ENCODE measurements at regions not wholly inside any gene's neighbourhood (a gene's known extent, or its start where the extent isn't known, plus 50 kb on each side); places are given as distances from the start of the nearest gene placed in this dataset.

DNA sequence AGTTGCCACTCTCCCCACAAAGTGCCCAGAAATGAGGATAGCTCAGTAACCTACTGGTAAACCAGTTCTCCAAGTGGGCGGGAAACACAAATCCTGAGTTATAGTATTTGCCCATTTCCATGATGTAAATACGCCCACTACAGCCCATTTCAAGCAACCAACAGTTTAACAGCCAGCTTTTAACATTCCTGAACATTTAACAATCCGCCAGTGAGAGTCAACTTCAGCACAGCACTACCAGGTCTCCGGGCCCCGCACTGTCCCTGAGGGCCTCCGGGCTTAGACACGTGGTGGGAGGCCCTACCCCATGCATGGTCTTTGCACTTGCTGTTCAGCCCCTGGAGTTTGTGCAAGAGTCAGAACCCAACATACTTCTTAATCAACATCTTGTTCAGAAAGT lies 132.0 kb upstream of the CTTNBP2NL start:
- no peak for DNase-seq (ENCODE audit: low read depth in 2 of 2)

DNA sequence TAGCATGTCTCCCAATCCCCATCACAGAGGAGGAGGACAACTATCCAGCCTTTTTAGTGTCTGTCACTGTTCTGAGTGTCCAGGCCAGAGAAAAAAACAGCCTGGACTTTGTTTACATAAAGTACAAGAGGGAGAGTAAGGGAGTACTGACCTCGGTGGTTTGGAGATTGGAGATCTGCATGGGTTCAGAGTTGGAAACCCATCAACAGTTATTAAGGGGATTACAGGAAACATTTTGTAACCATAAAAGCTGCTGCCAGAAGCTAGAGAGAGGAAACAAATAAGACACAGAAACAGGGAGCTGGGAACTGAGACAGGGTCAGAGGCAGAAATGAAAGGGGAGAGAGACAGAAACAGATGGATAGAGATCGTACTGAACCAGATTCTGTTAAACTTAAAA lies 131.5 kb upstream of the CTTNBP2NL start:
- no peak for DNase-seq (ENCODE audit: low read depth in 2 of 2)

DNA sequence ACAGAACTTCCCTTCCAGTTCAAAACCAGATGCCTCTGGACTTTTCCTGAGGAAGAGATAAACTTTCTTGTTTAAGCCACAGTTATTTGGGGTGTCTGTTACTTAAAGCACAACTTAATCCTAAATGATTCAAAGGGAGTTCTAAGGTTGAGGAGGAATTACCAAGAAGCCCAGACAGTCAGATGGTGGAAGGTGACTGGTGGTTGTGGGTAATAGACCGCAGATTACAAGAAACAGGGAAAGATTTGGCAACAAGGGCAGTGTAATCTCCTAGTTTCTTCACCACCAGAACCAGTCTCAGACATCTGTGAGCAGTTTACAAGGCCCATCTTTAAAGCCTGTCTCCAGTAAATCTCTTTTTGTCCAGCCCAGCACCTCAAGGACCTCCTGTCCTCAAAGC lies 130.1 kb upstream of the CTTNBP2NL start:
- DNase-seq (ENCODE audit: low read depth in 2 of 2) = no peak

DNA sequence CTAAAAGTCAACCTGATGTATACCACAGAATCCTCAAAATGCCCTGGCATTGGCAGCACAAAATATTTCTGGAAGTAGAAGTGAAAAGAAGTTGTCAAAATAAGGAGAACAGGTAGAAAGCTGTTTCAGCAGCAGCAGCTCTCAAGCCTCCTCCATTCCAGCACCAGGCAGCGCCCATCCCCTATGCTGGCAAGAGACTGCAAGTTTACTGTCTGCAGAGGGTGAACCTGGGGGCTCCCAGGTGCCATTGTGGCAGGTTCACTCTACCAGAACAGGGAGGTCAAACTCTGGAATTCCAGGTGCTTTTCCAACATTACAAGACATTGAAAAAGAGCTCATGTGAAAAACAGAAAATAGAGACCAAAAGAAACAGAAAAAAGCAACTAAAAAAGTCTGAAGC lies 128.8 kb upstream of the CTTNBP2NL start:
- no peak for DNase-seq (ENCODE audit: low read depth in 2 of 2)

DNA sequence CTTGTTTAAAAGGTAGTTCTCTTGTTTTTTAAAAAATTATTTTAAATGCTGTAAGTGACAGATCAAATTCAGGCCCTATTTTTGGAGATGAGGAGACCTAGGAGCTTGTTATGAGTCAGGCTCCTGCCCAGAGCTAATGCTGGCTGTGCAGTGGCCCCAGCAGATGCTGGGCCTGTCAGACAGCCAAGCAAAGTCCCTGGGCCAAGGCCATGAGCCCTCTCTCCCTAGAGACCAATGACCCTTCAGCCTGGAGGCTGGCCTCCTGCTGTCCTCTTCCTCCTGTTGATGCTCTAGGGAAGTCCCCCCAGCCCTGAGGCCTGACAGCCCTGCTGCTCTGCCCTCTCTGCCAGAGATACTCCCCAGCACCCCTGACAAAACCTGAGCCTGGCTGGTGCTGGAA lies 128.1 kb upstream of the CTTNBP2NL start:
- DNase-seq (ENCODE audit: low read depth in 2 of 2) = no peak

DNA sequence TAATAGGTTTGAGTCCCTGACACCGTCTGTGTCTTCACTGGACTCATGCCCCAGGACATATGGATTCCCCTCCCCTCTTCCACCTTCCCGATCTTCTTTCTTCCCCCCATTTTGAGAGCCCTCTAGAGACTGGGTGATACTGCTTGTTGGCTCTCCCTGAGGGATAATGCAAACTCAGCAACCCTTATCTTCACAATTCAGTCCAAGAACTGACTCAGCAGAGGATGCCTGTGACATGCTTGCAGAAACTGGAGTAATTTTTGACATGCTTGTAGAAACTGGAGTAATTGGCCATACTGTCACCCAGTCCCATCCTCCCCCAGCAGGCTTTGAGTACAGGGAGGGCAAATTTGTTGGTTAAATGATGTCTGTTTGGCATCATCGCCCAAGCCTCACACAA lies 127.6 kb upstream of the CTTNBP2NL start:
- DNase-seq (ENCODE audit: low read depth in 2 of 2) = no peak

DNA sequence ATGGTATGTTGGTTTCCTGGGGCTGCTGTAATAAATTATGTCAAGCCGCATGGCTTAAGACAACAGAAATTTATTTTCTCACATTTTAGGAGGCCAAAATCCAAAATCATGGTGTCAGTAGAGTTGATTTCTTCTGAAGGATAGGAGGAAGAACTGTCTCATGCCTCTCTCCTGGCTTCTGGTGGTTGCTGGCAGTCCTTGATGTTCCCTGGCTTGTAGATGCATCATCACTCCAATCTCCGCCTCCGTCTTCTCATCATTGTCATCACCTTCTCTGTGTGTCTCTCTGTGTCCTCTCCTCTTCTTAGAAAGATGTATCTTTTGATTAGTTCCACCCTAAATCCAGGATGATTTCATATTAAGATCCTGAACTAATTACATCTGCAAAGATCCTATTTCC lies 124.7 kb upstream of the CTTNBP2NL start:
- DNase-seq (ENCODE audit: low read depth in 2 of 2) = no peak

DNA sequence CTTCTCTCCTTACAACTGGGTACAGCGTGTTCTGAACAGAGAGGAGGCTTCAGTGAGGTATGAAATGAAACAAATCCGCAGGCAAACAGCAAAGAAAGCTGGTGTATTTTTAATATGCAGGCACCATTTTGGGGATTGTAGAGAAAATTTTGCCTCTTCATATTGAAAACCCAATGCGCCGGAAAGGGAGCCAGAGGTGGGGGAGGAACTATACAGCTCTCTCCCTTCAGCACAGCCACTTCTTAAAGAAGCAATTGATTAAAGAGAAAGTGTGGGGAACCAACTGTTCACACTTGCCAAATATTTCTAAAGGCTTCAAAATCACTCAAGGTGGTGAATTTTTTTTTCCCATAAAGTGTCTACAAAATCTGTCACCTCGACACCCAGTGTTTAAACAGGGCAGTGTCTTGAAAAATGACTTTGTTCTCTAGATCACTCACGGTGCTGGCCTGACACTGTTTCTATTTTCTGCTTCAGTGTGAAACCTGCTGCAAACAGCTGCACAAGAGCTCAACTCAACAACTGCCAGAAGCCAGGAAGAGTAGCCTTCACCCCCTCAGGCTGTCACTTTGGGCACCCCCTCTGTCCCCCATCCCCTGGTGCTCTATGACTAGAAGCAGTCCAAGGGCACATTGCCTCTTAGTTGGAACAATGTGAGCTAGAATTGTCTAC lies 123.8 kb upstream of the CTTNBP2NL start:
- no peak for DNase-seq (ENCODE audit: low read depth in 2 of 2)

DNA sequence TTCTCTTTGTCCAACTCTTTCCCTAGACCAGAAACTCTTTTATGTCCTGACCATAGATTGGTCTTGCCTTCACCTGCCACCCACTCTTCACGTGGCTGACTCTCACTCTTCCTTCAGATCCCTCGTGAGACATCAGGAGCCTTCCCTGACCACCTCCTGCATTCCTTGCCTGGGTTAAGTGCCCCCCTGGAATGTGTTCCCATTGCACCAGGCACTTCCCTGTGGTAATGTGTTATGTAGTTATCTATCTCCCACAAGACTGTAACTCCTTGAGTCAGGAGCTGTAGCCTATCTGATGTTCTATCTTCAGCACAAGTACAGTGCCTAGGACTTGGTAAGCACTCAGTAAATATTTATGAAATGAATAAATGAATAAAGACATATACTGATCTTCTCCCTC lies 111.2 kb upstream of the CTTNBP2NL start:
- DNase-seq (ENCODE audit: low read depth in 2 of 2) = no peak

DNA sequence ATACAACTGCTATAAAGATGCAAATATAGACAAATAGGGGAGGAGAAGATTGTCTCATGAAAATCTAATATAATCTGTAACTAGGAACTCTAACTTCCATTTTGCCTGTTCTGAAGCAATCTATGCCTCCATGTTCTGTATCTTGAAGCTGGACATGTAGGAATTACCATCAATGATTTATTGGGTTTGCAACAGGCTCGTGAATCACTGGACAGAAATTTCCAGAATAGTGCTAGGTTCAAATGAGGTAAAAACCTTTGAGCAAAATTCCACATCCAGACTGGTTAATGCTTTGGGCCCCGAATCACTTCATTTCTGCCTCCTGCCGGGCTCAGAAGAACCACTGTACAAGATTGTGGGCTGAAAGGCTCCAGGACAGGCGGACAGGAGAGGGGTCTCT lies 110.7 kb upstream of the CTTNBP2NL start:
- no peak for DNase-seq (ENCODE audit: low read depth in 2 of 2)

DNA sequence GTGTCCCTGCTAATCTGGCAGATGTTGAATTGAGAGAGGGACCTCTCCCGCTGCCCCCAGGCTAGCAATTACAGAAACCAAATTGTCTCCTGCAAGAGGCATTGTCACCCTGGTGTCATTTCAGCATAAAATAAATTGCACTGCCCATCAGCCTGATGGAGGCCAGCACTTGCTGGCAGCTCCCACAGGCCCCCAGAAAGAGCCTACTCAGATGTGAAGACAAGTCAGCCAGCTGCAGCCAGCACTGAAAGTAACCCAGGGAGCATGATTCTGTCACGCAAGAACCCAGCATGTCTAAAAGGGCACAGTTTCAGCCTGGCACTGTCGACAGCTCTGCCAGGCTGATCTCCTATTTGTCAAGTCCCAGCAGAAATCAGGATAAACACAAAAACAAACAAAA lies 110.3 kb upstream of the CTTNBP2NL start:
- no peak for DNase-seq (ENCODE audit: low read depth in 2 of 2)

DNA sequence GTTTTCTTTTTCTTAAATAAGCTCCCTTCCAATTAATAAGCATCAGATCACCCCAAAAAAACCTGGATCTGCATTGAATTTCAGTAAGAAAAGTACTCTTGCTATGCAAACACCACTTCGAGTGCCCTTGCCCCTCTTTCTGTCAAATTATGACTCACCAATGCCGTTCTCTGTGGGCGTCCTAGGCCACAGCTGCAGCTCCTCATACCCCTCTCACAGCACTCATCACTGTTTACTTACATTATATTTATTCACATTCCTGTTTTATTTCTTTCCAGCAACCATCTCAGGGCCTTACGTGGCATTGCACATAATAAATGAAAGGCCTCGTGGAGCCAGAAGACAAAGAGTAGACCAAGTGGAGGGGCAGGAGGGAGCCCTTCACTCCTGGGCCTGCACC lies 99.1 kb upstream of the CTTNBP2NL start:
- DNase-seq (ENCODE audit: low read depth in 2 of 2) = no peak

DNA sequence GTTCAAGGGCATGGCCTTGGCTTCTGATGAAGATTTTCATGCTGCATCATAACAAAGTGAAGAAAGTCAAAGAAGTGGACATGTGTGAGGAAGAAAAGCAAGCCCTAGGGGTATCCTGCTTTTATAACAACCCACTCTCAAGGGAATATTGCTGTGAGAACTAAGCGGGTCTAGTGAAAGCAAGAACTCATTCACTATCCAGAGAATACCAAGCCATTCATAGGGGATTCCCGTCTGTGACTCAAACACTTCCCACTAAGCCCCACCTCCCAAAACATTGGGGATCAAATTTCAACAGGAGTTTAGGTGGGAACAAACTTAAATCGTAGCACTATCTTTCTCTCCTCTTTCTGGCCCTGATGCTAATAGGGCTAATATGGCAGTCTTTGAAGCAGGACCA lies 98.5 kb upstream of the CTTNBP2NL start:
- DNase-seq (ENCODE audit: low read depth in 2 of 2) = no peak

DNA sequence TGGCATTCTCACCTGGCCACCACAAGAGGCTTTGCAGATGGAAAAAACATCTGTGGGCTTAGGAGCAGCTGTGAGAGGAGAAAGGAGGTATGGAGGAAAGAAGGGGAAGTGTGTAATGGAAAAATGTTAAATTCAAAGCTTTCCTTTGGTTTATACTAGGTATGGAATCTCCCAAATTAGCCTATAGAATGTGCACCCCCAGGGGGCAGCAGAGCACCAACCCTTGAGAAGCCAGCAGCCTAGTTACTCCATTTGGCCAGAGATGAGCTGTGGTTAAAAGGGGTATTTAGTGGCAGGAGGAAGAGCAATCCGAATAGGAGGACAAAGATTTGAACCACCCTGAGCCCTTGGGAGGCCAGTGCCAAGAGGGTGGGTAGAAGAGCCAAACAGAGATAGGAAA lies 97.5 kb upstream of the CTTNBP2NL start:
- DNase-seq (ENCODE audit: low read depth in 2 of 2) = peak in 1 of 2 donors; percentile 7

DNA sequence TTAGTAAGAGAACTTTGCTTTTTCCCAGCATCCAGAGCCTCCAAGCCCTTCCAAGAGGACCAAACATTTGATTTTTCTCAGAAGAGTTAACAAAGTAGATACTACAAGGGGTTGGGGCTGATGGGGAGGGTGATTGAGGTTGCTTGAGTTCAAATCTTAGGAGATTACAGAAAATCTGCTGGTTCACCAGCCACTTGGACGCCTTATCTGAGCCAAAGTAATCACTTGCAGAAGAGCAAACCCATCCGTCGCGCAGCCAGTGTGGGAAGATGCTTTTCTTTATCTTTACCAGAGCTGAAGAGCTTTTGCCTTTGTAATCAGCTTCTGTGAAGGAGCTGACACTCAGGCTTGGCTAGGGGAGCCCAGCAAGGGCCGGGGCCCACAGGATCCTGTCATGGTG lies 91.9 kb upstream of the CTTNBP2NL start:
- no peak for DNase-seq (ENCODE audit: low read depth in 2 of 2)

DNA sequence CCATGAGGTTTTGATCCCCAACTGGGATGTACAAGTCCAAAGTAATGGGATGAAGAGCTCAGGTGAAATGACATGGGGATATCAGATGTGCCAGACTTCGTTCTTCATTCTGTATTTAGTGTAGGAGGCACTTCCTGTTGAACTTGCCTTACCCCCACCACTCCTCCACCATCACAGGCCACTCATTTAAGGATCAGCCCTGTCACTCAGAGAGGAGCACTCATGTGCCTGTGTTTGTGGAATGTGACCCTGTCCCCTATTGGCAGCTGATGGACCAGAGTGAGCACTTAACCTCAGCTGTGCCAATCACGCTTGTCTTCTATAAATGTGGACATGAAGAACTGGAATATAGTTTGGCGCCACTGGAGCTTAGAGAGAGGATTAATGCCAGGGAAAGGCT lies 91.4 kb upstream of the CTTNBP2NL start:
- DNase-seq (ENCODE audit: low read depth in 2 of 2) = no peak

DNA sequence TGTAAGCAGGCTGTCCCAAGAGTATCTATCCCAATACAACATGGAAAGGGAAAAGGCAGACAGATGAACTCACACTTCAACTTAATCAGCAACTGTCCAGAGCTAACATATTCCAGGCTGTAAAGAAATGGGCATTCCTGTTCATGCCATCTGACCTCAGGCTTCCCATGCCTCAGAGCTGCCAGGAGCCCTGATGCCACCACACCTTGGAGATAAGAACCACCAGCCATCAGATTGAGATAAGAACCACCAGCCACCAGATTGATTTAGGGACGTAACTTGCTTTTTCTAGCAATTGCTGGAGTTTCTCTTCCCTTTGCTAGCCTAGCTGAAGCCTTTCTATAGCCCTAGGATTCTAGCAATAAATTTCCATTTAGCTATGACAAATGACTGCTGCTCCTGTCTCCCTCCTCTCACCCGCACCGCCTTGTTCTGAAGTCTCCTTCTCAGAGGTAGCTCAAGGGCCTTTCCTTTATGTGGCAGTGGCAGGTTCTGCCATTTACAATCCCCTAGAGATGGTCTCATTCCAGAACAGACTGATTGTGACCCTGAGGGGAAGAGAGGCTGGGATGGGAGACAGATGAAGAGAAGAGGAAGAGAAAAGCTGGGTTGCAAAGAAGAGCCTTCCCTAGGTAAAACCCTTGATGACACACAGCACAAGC lies 88.0 kb upstream of the CTTNBP2NL start:
- no peak for DNase-seq (ENCODE audit: low read depth in 2 of 2)

DNA sequence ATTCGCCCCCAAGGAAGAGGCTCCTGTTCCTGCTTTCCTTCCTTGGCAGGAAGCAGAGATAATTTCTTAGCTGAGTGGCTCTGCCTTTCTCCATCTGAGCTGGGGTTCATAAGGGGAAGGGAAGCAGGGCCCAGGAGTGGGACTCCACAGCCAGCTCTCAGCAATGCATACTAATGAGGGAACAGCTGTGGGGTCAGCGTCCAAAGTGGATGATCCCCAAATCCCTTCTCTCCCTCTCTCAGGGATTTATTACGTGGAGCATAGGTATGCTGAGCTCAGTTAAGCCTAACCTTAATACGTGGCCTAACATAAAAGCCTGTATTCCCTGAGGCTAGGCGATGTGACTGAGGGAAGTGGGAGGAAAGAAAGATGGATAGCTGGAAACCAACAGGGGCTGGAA lies 87.3 kb upstream of the CTTNBP2NL start:
- no peak for DNase-seq (ENCODE audit: low read depth in 2 of 2)

DNA sequence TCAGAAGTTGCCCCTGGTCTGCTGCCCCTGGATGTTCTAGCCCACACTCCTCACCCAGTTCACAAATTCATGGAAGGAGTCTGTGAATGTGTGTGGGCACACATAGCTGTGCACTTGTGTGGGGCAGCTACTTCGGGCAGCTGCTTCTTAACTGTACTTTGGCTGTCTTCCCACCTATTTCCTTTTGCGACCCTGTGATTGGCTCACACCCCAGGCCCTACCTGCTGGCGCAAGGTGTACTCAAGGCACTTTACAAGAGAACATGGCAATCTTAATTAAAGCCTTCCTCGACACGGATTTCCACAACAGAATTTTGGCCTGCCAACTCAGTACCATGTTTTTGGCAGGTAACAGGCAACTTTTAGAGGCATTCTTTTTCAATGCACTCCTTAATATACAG lies 86.5 kb upstream of the CTTNBP2NL start:
- no peak for DNase-seq (ENCODE audit: low read depth in 2 of 2)

DNA sequence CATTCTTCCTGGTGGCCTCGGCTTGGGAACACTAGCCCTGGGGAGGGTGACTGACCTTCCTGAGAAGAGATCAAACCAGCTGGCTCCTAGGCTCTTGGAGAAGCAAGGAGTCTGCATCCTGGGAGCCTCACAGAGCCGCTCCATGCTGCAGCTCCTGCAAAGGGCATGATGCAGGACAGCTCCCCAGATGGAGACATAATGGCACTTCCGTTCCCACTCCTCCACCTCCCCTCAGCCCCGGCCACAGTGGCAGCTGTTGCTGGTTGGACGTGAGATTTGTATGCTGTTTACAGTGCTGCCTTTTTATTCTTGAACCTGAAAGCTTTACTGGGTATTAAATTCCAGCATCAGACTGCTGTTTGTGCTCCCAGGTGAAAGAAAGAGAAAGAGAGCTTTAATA lies 83.7 kb upstream of the CTTNBP2NL start:
- no peak for DNase-seq (ENCODE audit: low read depth in 2 of 2)

DNA sequence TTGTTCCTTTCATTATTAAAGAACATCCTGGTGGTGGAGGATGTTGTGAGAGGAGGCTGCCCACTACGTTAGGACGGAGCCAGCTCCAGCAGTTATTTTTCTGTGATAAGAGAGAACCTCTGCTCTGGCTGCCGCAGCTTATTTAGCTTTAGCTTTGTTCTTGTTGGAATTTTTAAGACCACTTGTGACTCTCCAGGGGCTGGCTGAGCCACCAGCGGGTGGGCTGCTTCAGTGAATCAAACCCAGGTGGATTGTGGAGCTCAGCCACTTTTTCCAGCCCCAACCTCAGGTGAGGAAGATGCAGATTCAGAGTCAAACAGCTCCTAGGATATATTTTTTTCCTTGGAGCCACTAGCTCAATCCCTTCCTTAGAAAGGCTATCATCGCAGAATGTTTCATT lies 83.1 kb upstream of the CTTNBP2NL start:
- DNase-seq (ENCODE audit: low read depth in 2 of 2) = no peak

DNA sequence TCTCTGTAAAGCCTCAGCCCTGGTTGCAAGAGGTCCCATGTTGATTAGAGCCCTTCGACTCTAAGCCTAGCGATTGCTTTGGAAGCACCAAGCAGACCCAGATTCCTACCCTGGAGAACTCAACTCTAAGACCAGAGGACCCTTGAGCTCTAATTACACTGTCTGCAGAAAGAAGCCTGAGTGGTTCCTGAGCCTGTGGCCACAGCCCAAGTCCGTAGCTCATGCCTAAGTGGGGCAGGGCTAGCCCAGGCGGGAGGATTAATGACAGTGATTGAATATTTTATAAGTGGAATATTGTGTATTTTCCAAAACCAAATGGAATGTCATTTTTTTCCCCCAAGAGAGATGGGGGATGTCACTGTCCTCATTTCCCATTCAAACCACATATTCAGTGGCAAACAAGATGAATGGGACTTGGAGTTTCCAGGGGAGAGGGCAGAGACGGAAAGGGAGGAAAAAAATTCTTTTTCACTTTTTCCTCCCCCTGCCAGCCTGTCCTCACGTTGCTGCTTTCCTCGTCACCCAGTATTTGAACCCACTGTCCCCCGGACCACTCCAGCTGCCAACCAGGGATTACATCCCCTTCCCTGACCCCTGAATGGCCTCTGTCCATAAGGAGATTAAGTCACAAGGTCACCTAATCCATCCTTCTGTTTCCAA lies 79.6 kb upstream of the CTTNBP2NL start:
- DNase-seq (ENCODE audit: low read depth in 2 of 2) = no peak

DNA sequence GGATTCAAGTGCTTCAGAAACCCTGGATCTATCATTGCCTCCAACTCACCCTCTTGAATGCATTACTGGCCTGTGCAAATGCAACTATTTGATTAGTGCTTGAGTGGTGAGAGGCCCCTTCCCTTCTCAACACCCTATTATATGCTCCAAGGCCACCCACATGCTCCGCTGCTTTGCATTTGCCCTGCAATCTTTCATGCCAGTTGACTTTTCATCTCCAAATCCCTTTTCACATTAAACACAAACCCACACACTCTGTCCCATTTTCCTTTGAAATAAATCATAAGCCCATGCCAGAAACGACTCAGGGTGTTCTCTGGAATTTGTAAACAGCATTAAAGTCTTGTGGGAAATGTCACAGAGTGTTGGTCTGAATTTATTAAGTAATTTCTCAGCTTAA lies 78.9 kb upstream of the CTTNBP2NL start:
- DNase-seq (ENCODE audit: low read depth in 2 of 2) = no peak

All from stimulated activated CD8-positive, alpha-beta memory T cell treated with anti-CD3 and anti-CD28 coated beads, Interleukin-15, amount 100 ng/mL, for 48 hours (primary cell).